Keratinocyte (primary cell): ENCODE measurements at regions not wholly inside any gene's neighbourhood (a gene's known extent, or its start where the extent isn't known, plus 50 kb on each side); places are given as distances from the start of the nearest gene placed in this dataset.

Source experiments
- DNase-seq: peaks from one replicate; pipeline ENCODE4 v3.0.0-alpha.2; 2011; ENCODE audit warnings: low read depth, missing footprints, low spot score
- FAIRE-seq: peaks from 2 replicates; lab custom pipeline; 2011; peaks lifted over from hg19 to GRCh38; lab: Jason Lieb, UNC
- H2AFZ ChIP-seq: 2 replicates; pipeline ENCODE4 v1.6.0; 2012; ENCODE audit warnings: low read length, control low read depth, inconsistent platforms; ENCODE audit not compliant: control insufficient read depth
- H3K27ac ChIP-seq: 2 replicates; pipeline ENCODE4 v1.5.1; 2011; ENCODE audit warnings: low read length; ENCODE audit not compliant: control insufficient read depth, insufficient read depth
- H3K27me3 ChIP-seq: 3 replicates; pipeline ENCODE4 v1.6.0; 2011; ENCODE audit warnings: low read length; ENCODE audit not compliant: control insufficient read depth, insufficient read depth; ENCODE audit errors: extremely low read depth
- H3K36me3 ChIP-seq, 2 experiments: 2 replicates in 1 of 2; 3 replicates in 1 of 2; pipeline ENCODE4 v1.5.1; 2011; ENCODE audit warnings: low read length in 2 of 2, mild to moderate bottlenecking in 1 of 2; ENCODE audit not compliant: control insufficient read depth in 2 of 2, insufficient read depth in 2 of 2; ENCODE audit errors: extremely low read depth in 1 of 2
- H3K4me1 ChIP-seq: 3 replicates; pipeline ENCODE4 v1.5.1; 2011; ENCODE audit warnings: low read length; ENCODE audit not compliant: control insufficient read depth, insufficient read depth; ENCODE audit errors: extremely low read depth
- H3K4me2 ChIP-seq: 3 replicates; pipeline ENCODE4 v1.6.0; 2011; ENCODE audit warnings: low read depth, low read length; ENCODE audit not compliant: control insufficient read depth, insufficient read depth; ENCODE audit errors: extremely low read depth
- H3K4me3 ChIP-seq, 3 experiments: fragments of 200-600 bp in 1 of 3; sonication (generic) in 1 of 3; 2 replicates in 2 of 3; 3 replicates in 1 of 3; pipeline ENCODE4 v1.5.1; 2011 to 2016; ENCODE audit warnings: low read length in 3 of 3, mild to moderate bottlenecking in 3 of 3, control low read depth in 2 of 3, inconsistent platforms in 1 of 3, low read depth in 1 of 3, mixed read lengths in 1 of 3, mixed run types in 1 of 3, moderate library complexity in 1 of 3; ENCODE audit not compliant: control insufficient read depth in 2 of 3, insufficient read depth in 2 of 3; ENCODE audit errors: extremely low read depth in 1 of 3
- H3K79me2 ChIP-seq: 2 replicates; pipeline ENCODE4 v1.6.0; 2012; ENCODE audit warnings: low read length; ENCODE audit not compliant: control insufficient read depth, insufficient read depth
- H3K9ac ChIP-seq: 3 replicates; pipeline ENCODE4 v1.6.0; 2011; ENCODE audit warnings: low read length; ENCODE audit not compliant: control insufficient read depth, insufficient read depth; ENCODE audit errors: extremely low read depth
- H3K9me1 ChIP-seq: 3 replicates; pipeline ENCODE4 v1.6.0; 2011; ENCODE audit warnings: low read length; ENCODE audit not compliant: control insufficient read depth, insufficient read depth; ENCODE audit errors: extremely low read depth
- H3K9me3 ChIP-seq: 2 replicates; pipeline ENCODE4 v1.5.1; 2012; ENCODE audit warnings: low read depth, low read length; ENCODE audit not compliant: control insufficient read depth
- H4K20me1 ChIP-seq: 3 replicates; pipeline ENCODE4 v1.6.0; 2011; ENCODE audit warnings: low read length; ENCODE audit not compliant: control insufficient read depth, insufficient read depth; ENCODE audit errors: extremely low read depth
- CTCF ChIP-seq, 3 experiments: IDR thresholded peaks in 1 of 3; conservative IDR thresholded peaks in 1 of 3; optimal IDR thresholded peaks in 1 of 3; 2 replicates in 2 of 3; 3 replicates in 1 of 3; pipeline versions ENCODE3 to v1.5.1; 2011; ENCODE audit warnings: low read length in 3 of 3, mild to moderate bottlenecking in 3 of 3, moderate library complexity in 2 of 3, control low read depth in 1 of 3, inconsistent platforms in 1 of 3; ENCODE audit not compliant: insufficient read depth in 2 of 3; ENCODE audit errors: extremely low read depth in 1 of 3
- EZH2 ChIP-seq: IDR thresholded peaks from one replicate; pipeline ENCODE4 v1.6.1; 2012; ENCODE audit warnings: inconsistent platforms, mild to moderate bottlenecking, low read length, moderate library complexity
- dilution Hi-C: fragments of 300-500 bp; cut with MboI; formaldehyde crosslinking; loops from one replicate; pipeline ENCODE4 v1.7.0; 2020; ENCODE audit warnings: low sequenced_read_pairs; ENCODE audit not compliant: extremely low pct_ligation_motif_present

- Histone ChIP-seq H3K36me3 (no peaks in the 10 kb centered on the region), H3K9ac (no peak overlapping the region), H3K4me3 (no peak overlapping the region), H3K27me3 (no peaks in the 10 kb centered on the region), H3K4me1 (no peaks in the 10 kb centered on the region), H3K9me1 (no peaks in the 10 kb centered on the region), H4K20me1 (no peaks in the 10 kb centered on the region), H3K4me2 (no peak overlapping the region), H2AFZ (no peak overlapping the region), H3K27ac (no peak overlapping the region), H3K79me2 (no peaks in the 10 kb centered on the region), H3K9me3 (no peaks in the 10 kb centered on the region)
- no peak for TF ChIP-seq CTCF (optimal IDR thresholded peaks at IDR 0.05 in 1 of 3, IDR thresholded peaks at IDR 0.05 in 1 of 3, conservative IDR thresholded peaks at IDR 0.05 in 1 of 3; ENCODE audit: extremely low read depth in 1 of 3, insufficient read depth in 2 of 3, low read length in 3 of 3)
- TF ChIP-seq EZH2, result no peak
- DNase-seq (no peak), FAIRE-seq (no peak)
- dilution Hi-C loops, result no loop called here
These were observed 279.1 kb downstream of the MSX2 start for GRCh38 chr5:175003531-175003930.

GRCh38 chr5:175001876-175002645 is 277.7 kb downstream of the MSX2 start:
- Histone ChIP-seq H3K9me1 (no peaks in the 10 kb centered on the region), H4K20me1 (no peaks in the 10 kb centered on the region), H3K9ac (no peak overlapping the region), H3K9me3 (no peaks in the 10 kb centered on the region), H3K36me3 (no peaks in the 10 kb centered on the region), H3K27me3 (no peaks in the 10 kb centered on the region), H3K4me3 (no peak overlapping the region), H3K4me1 (no peaks in the 10 kb centered on the region), H2AFZ (no peak overlapping the region), H3K4me2 (no peak overlapping the region), H3K27ac (no peak overlapping the region), H3K79me2 (no peaks in the 10 kb centered on the region)
- FAIRE-seq, result no peak
- DNase-seq, result no peak
- no peak for TF ChIP-seq EZH2
- TF ChIP-seq CTCF (optimal IDR thresholded peaks at IDR 0.05 in 1 of 3, IDR thresholded peaks at IDR 0.05 in 1 of 3, conservative IDR thresholded peaks at IDR 0.05 in 1 of 3; ENCODE audit: extremely low read depth in 1 of 3, insufficient read depth in 2 of 3, low read length in 3 of 3), result no peak
- dilution Hi-C loops, result no loop called here
